Neuronal stem cell (in vitro differentiated cells): ENCODE measurements at regions not wholly inside any gene's neighbourhood (a gene's known extent, or its start where the extent isn't known, plus 50 kb on each side); places are given as distances from the start of the nearest gene placed in this dataset.
A peak's percentile ranks its signal among the peaks of the same experiment; 100 is the strongest.

Experiments
- DNase-seq: peaks from one replicate; pipeline ENCODE4 v3.0.0-alpha.2; 2013; ENCODE audit warnings: low spot score
- H2AFZ ChIP-seq: one replicate; pipeline ENCODE4 v1.6.1; 2013; ENCODE audit warnings: mild to moderate bottlenecking, low read length, inconsistent platforms
- H2AK5ac ChIP-seq: 2 replicates; pipeline ENCODE4 v1.6.1; 2013; ENCODE audit warnings: low read depth, mild to moderate bottlenecking, inconsistent platforms, low read length, moderate library complexity, mixed read lengths
- H2BK120ac ChIP-seq: 2 replicates; pipeline ENCODE4 v1.6.1; 2013; ENCODE audit warnings: low read depth, mild to moderate bottlenecking, inconsistent platforms, low read length, moderate library complexity, mixed read lengths
- H2BK12ac ChIP-seq: one replicate; pipeline ENCODE4 v1.6.1; 2013; ENCODE audit warnings: low read length, inconsistent platforms
- H2BK15ac ChIP-seq: 2 replicates; pipeline ENCODE4 v1.6.1; 2013; ENCODE audit warnings: mild to moderate bottlenecking, low read length, inconsistent platforms, mixed read lengths
- H2BK5ac ChIP-seq: one replicate; pipeline ENCODE4 v1.6.1; 2013; ENCODE audit warnings: inconsistent platforms, mild to moderate bottlenecking, low read length, moderate library complexity
- H3K14ac ChIP-seq: one replicate; pipeline ENCODE4 v1.6.1; 2013; ENCODE audit warnings: low read length, inconsistent platforms
- H3K18ac ChIP-seq: 2 replicates; pipeline ENCODE4 v1.6.1; 2013; ENCODE audit warnings: low read length, inconsistent platforms
- H3K23ac ChIP-seq: 2 replicates; pipeline ENCODE4 v1.6.1; 2013; ENCODE audit warnings: low read depth, mild to moderate bottlenecking, mixed read lengths, low read length, inconsistent platforms; ENCODE audit not compliant: poor library complexity
- H3K27ac ChIP-seq: replicated peaks from 3 replicates; pipeline ENCODE4 v1.5.1; 2013; ENCODE audit warnings: low read length, inconsistent platforms
- H3K27me3 ChIP-seq, 3 experiments: 2 replicates each; pipeline ENCODE4 v1.6.1; 2013; ENCODE audit warnings: low read length in 3 of 3, mild to moderate bottlenecking in 2 of 3, inconsistent platforms in 1 of 3, low read depth in 1 of 3, mixed read lengths in 1 of 3, moderate library complexity in 1 of 3; ENCODE audit not compliant: control insufficient read depth in 3 of 3, insufficient read depth in 3 of 3
- H3K36me3 ChIP-seq, 2 donors: replicated peaks in 1 of 2; 2 replicates each; pipeline ENCODE4 v1.6.1; 2013; ENCODE audit warnings: low read length in 2 of 2; ENCODE audit not compliant: control insufficient read depth in 2 of 2, insufficient read depth in 2 of 2
- H3K4ac ChIP-seq: 2 replicates; pipeline ENCODE4 v1.6.1; 2013; ENCODE audit warnings: inconsistent platforms, mild to moderate bottlenecking, low read length, moderate library complexity
- H3K4me1 ChIP-seq, 2 donors: 1 replicate in 1 of 2; 2 replicates in 1 of 2; pipeline ENCODE4 v1.6.1; 2013; ENCODE audit warnings: low read length in 2 of 2, low read depth in 1 of 2; ENCODE audit not compliant: control insufficient read depth in 2 of 2, insufficient read depth in 1 of 2
- H3K4me2 ChIP-seq: one replicate; pipeline ENCODE4 v1.6.1; 2013; ENCODE audit warnings: mild to moderate bottlenecking, low read length, inconsistent platforms; ENCODE audit not compliant: insufficient read depth, poor library complexity, severe bottlenecking
- H3K4me3 ChIP-seq, 2 donors: 2 replicates each; pipeline ENCODE4 v1.5.1; 2013; ENCODE audit warnings: low read length in 2 of 2, mild to moderate bottlenecking in 2 of 2, inconsistent platforms in 1 of 2, moderate library complexity in 1 of 2
- H3K79me1 ChIP-seq: one replicate; pipeline ENCODE4 v1.6.1; 2013; ENCODE audit warnings: low read depth, mild to moderate bottlenecking, inconsistent platforms, low read length, moderate library complexity
- H3K9ac ChIP-seq: one replicate; pipeline ENCODE4 v1.6.1; 2013; ENCODE audit warnings: mild to moderate bottlenecking, low read depth, low read length, inconsistent platforms; ENCODE audit not compliant: poor library complexity
- H3K9me3 ChIP-seq, 2 donors: replicated peaks in 1 of 2; 2 replicates each; pipeline versions ENCODE3 to v1.6.1; 2013; ENCODE audit warnings: low read length in 2 of 2, mild to moderate bottlenecking in 2 of 2, inconsistent platforms in 1 of 2, low read depth in 1 of 2, mixed read lengths in 1 of 2, moderate library complexity in 1 of 2; ENCODE audit not compliant: control insufficient read depth in 2 of 2, insufficient read depth in 1 of 2
- H4K8ac ChIP-seq: one replicate; pipeline ENCODE4 v1.6.1; 2013; ENCODE audit warnings: low read depth, mild to moderate bottlenecking, inconsistent platforms, low read length, moderate library complexity
- H4K91ac ChIP-seq: one replicate; pipeline ENCODE4 v1.6.1; 2013; ENCODE audit warnings: low read length, low read depth, mild to moderate bottlenecking, inconsistent platforms; ENCODE audit not compliant: poor library complexity
- WGBS, 2 donors: extraction: QIAGEN DNeasy Blood & Tissue Kit; methylation state at CpG; one replicate each; pipeline ENCODE4 v1.1.7; 2013; ENCODE audit warnings: missing lambda C conversion rate in 2 of 2, mixed read lengths in 1 of 2; ENCODE audit not compliant: insufficient read length in 2 of 2, insufficient replicate concordance in 1 of 2; ENCODE audit errors: extremely low coverage in 2 of 2; 5-methylcytosine and 5-hydroxymethylcytosine counted together

GRCh38 chr5:1743061-1743768 lies 56.4 kb downstream of the MRPL36 start:
- H3K27me3 ChIP-seq, result no peaks in the 10 kb centered on the region
- H3K18ac ChIP-seq, result no peak overlapping the region
- no peak overlapping the region for H4K8ac ChIP-seq
- no CpG with 5 or more reads among the region's 5 CpGs for WGBS, 2 donors
- no peak overlapping the region for H3K27ac ChIP-seq
- no peak overlapping the region for H2BK12ac ChIP-seq
- no peak overlapping the region for H2BK15ac ChIP-seq
- no peak overlapping the region for H2BK120ac ChIP-seq
- no peak overlapping the region for H2BK5ac ChIP-seq
- H2AK5ac ChIP-seq, result no peak overlapping the region
- no peaks in the 10 kb centered on the region for H3K36me3 ChIP-seq
- H3K9ac ChIP-seq, result no peak overlapping the region
- no peak overlapping the region for H3K4me3 ChIP-seq
- no peak overlapping the region for H3K14ac ChIP-seq
- peaks cover 2% of the 10 kb centered on the region for H3K79me1 ChIP-seq
- H3K4me2 ChIP-seq, result no peak overlapping the region
- H3K4ac ChIP-seq, result no peak overlapping the region
- peaks cover 0 to 4% of the 10 kb centered on the region in 2 donors for H3K9me3 ChIP-seq
- H4K91ac ChIP-seq, result no peak overlapping the region
- no peak for DNase-seq
- no peak overlapping the region for H2AFZ ChIP-seq
- H3K23ac ChIP-seq, result no peak overlapping the region
- no peaks in the 10 kb centered on the region for H3K4me1 ChIP-seq

- Histone ChIP-seq H2BK120ac (no peak overlapping the region), H3K4me1 (no peaks in the 10 kb centered on the region), H3K14ac (no peak overlapping the region), H3K4me3 (no peak overlapping the region), H2BK15ac (no peak overlapping the region), H3K4me2 (no peak overlapping the region), H2BK12ac (no peak overlapping the region), H3K9ac (no peak overlapping the region), H3K27ac (no peak overlapping the region), H2BK5ac (no peak overlapping the region), H3K27me3 (no peaks in the 10 kb centered on the region), H3K36me3 (no peaks in the 10 kb centered on the region), H3K79me1 (no peaks in the 10 kb centered on the region), H3K4ac (no peak overlapping the region), H3K9me3 (peaks cover 0 to 4% of the 10 kb centered on the region in 2 donors), H2AFZ (no peak overlapping the region), H3K23ac (no peak overlapping the region), H4K91ac (no peak overlapping the region), H4K8ac (no peak overlapping the region), H2AK5ac (no peak overlapping the region), H3K18ac (no peak overlapping the region)
- no CpG with 5 or more reads among the region's 3 CpGs for WGBS, 2 donors
- DNase-seq, result no peak
These were observed 61.7 kb downstream of the MRPL36 start for GRCh38 chr5:1737790-1738405.

DNA sequence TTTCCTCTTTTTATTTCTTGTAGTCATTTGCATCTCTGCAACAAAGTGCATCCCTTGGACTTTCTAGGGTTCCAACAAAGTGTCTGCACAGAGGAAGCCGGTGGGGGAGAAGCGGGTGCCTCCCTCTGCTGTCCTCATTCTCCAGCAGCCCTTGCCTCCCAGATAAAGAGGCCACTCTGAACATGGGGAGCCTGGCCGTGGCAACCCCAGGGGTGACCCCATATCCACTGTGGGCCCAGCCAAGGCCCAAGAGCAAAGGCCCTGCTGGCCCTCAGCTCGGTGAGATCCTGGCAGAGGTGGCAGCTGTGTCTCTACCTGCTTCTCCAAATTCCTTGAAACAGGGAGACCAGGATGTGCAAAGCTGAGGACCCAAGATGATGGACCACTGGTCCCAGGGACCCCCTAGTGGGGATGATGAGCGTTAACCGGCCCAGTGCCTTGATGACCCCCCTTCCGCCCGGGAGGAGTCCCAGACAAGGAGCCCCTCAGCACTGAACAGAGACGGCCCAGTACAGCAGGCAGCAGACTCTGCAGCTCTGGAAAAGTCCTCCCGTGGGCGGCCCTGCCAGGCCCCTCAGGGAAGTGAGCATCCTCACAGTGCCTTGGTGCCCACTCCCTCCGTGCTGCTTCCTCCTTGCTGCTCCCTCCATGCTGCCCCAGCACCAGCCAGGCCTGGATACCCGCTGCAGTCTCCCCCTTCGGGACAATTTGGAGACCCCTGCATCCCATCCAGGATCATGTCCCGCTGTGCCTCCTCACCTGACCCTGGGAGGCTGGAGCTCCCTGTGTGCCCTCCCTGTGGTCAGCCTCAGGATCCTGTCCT lies 62.5 kb downstream of the MRPL36 start:
- Histone ChIP-seq H2AK5ac (peak overlapping the region; percentile 75), H3K79me1 (no peaks in the 10 kb centered on the region), H2BK120ac (peak overlapping the region; percentile 67), H2AFZ (no peak overlapping the region), H3K4me2 (no peak overlapping the region), H3K23ac (peak overlapping the region; percentile 73), H3K9me3 (peaks cover 0 to 4% of the 10 kb centered on the region in 2 donors), H2BK12ac (no peak overlapping the region), H3K9ac (no peak overlapping the region), H3K27ac (no peak overlapping the region), H3K14ac (peak overlapping the region; percentile 38), H3K36me3 (no peaks in the 10 kb centered on the region), H3K4me1 (no peaks in the 10 kb centered on the region), H4K91ac (no peak overlapping the region), H2BK5ac (no peak overlapping the region), H3K4ac (no peak overlapping the region), H3K4me3 (no peak overlapping the region), H3K27me3 (no peaks in the 10 kb centered on the region), H3K18ac (peak overlapping the region; percentile 64), H2BK15ac (no peak overlapping the region), H4K8ac (no peak overlapping the region)
- DNase-seq, result no peak
- WGBS, 2 donors, result no CpG with 5 or more reads among the region's 15 CpGs

DNA sequence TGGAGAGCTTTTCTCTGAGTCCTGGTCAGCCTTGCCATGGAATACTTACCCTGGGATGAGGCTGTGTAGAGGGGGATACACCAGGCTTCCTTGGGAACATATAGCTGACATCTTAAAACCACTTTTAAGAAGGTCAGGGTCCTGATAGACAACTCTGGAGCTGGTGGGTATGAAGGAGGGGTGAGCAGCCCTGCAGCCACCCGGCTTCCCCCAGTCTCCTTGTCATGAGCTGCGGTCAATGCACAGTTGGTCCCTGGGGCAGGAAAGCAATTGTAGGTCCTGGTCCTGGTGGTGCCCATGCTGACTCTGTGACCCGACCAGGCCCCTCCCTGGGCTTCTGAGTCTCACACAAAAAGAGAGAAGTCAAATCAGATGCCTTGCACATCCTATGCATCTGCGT lies 63.6 kb downstream of the MRPL36 start:
- Histone ChIP-seq H2AK5ac (no peak overlapping the region), H3K9me3 (peaks cover 0 to 4% of the 10 kb centered on the region in 2 donors), H3K9ac (no peak overlapping the region), H2BK15ac (no peak overlapping the region), H2BK5ac (no peak overlapping the region), H3K4me3 (no peak overlapping the region), H2BK12ac (no peak overlapping the region), H3K18ac (no peak overlapping the region), H3K23ac (no peak overlapping the region), H2AFZ (peak overlapping the region; percentile 17), H3K27me3 (no peaks in the 10 kb centered on the region), H4K91ac (no peak overlapping the region), H3K4me1 (no peaks in the 10 kb centered on the region), H2BK120ac (no peak overlapping the region), H3K14ac (no peak overlapping the region), H3K4ac (peak overlapping the region; percentile 8), H3K27ac (no peak overlapping the region), H4K8ac (no peak overlapping the region), H3K79me1 (no peaks in the 10 kb centered on the region), H3K4me2 (no peak overlapping the region), H3K36me3 (no peaks in the 10 kb centered on the region)
- DNase-seq, result no peak
- WGBS, 2 donors, result no CpG with 5 or more reads among the region's 4 CpGs
